Calu3 (cell line): ENCODE measurements at regions not wholly inside any gene's neighbourhood (a gene's known extent, or its start where the extent isn't known, plus 50 kb on each side); places are given as distances from the start of the nearest gene placed in this dataset.

ENCODE experiments used
- BruUV-seq: library from RNA; stranded (reverse); fragments of 400-500 nt; replicated peaks from 2 replicates; lab custom pipeline; 2021; lab: Mats Ljungman, UMichigan
- CTCF ChIA-PET: fragments of 300-600 bp; sonication (Branson Sonifier 250); formaldehyde crosslinking; loops from one replicate; lab custom pipeline; 2022; ENCODE audit warnings: antibody characterized with exemption; lab: Charles Lee
- DNase-seq: peaks from one replicate; pipeline ENCODE4 v3.0.0; 2022
- H3K27ac Mint-ChIP-seq: one replicate; pipeline ENCODE4 v1.8.0; 2022; ENCODE audit warnings: mixed read lengths; ENCODE audit not compliant: unreplicated experiment
- H3K27me3 Mint-ChIP-seq: one replicate; pipeline ENCODE4 v1.8.0; 2022; ENCODE audit warnings: mixed read lengths; ENCODE audit not compliant: unreplicated experiment
- H3K36me3 Mint-ChIP-seq: one replicate; pipeline ENCODE4 v1.8.0; 2022; ENCODE audit warnings: mild to moderate bottlenecking, moderate library complexity, mixed read lengths; ENCODE audit not compliant: insufficient read depth, unreplicated experiment
- H3K4me1 Mint-ChIP-seq: one replicate; pipeline ENCODE4 v1.8.0; 2022; ENCODE audit warnings: mild to moderate bottlenecking, low read depth, mixed read lengths; ENCODE audit not compliant: unreplicated experiment
- H3K4me3 Mint-ChIP-seq: one replicate; pipeline ENCODE4 v1.8.0; 2022; ENCODE audit warnings: mild to moderate bottlenecking, low read depth, moderate library complexity, mixed read lengths; ENCODE audit not compliant: unreplicated experiment
- H3K9me3 Mint-ChIP-seq: one replicate; pipeline ENCODE4 v1.8.0; 2022; ENCODE audit warnings: low read depth, mixed read lengths; ENCODE audit not compliant: unreplicated experiment
- intact Hi-C: fragments of 100-400 bp; cut with micrococcal nuclease; formaldehyde crosslinking; loops from one replicate; pipeline ENCODE4 v1.10.0; 2022; ENCODE audit not compliant: unreplicated experiment
- TF ChIP-seq, protein P1 (sequence below): fragments of 200-600 bp; IDR thresholded peaks from one replicate; pipeline ENCODE4 v1.8.0; 2022; ENCODE audit warnings: antibody characterized with exemption; ENCODE audit not compliant: unreplicated experiment

DNA sequence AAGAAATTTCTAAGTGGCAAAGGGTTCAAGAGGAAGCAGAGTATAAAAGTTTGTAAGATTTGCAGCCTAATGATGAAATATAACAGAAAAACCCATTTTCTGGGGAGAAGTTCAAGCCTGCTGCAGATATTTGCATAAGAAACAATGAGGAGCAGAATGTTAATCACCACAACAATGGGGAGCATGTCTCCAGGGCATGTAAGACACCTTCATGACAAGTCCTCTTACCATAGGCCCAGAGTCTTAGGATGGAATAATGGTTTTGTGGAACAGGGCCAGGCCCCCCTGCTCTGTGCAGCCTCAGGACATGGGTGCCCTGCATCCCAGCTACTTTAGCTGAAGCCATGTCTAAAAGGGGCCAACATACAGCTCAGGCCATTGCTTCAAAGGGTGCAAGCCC, 809.0 kb upstream of the SLITRK5 start:
- no peak for DNase-seq
- no TSS peak for BruUV-seq
- Mint-ChIP-seq H3K27ac (no peak overlapping the region), H3K27me3 (no peaks in the 10 kb centered on the region), H3K4me1 (no peaks in the 10 kb centered on the region), H3K4me3 (no peak overlapping the region), H3K9me3 (peaks cover 3% of the 10 kb centered on the region), H3K36me3 (no peaks in the 10 kb centered on the region)
- TF ChIP-seq, protein P1, sequence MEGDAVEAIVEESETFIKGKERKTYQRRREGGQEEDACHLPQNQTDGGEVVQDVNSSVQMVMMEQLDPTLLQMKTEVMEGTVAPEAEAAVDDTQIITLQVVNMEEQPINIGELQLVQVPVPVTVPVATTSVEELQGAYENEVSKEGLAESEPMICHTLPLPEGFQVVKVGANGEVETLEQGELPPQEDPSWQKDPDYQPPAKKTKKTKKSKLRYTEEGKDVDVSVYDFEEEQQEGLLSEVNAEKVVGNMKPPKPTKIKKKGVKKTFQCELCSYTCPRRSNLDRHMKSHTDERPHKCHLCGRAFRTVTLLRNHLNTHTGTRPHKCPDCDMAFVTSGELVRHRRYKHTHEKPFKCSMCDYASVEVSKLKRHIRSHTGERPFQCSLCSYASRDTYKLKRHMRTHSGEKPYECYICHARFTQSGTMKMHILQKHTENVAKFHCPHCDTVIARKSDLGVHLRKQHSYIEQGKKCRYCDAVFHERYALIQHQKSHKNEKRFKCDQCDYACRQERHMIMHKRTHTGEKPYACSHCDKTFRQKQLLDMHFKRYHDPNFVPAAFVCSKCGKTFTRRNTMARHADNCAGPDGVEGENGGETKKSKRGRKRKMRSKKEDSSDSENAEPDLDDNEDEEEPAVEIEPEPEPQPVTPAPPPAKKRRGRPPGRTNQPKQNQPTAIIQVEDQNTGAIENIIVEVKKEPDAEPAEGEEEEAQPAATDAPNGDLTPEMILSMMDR: no peak
- CTCF ChIA-PET: no interaction called here
- intact Hi-C loops: no loop called here

- no peak overlapping the region for H3K27ac Mint-ChIP-seq
- H3K36me3 Mint-ChIP-seq: no peaks in the 10 kb centered on the region
- DNase-seq: no peak
- no peaks in the 10 kb centered on the region for H3K27me3 Mint-ChIP-seq
- CTCF ChIA-PET: no interaction called here
- peaks cover 3% of the 10 kb centered on the region for H3K9me3 Mint-ChIP-seq
- H3K4me3 Mint-ChIP-seq: no peak overlapping the region
- BruUV-seq: no TSS peak
- intact Hi-C loops: no loop called here
- no peaks in the 10 kb centered on the region for H3K4me1 Mint-ChIP-seq
- TF ChIP-seq, protein P1: no peak
Measured at GRCh38 chr13:86864376-86864775, 806.8 kb upstream of the SLITRK5 start.

DNA sequence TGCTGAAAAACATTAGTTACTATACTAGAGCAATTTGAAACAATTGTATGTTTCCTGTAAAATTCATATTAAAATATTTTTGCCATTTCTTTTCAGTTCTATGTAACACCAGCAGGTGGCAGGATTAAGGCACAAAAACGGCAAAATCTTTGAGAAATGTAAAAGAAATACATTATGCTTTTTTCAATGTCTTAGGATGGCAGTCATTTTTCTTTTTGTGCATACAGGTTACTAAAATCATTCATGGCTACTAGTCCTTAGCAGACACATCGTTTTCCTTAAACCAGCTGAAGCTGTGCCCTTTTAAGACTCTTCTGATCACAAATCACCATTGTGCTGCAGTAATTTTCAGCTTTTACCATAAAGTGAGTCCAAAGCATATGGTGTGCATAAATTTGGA, 800.7 kb upstream of the SLITRK5 start:
- H3K9me3 Mint-ChIP-seq: no peaks in the 10 kb centered on the region
- peak; percentile 0 for DNase-seq
- H3K4me3 Mint-ChIP-seq: no peak overlapping the region
- intact Hi-C loops: loop anchor here (2.0 kb wide), 1 partner anchor 404 kb away; no protein-coding TSS in a partner anchor
- no peak overlapping the region for H3K27ac Mint-ChIP-seq
- BruUV-seq: no TSS peak
- no peaks in the 10 kb centered on the region for H3K27me3 Mint-ChIP-seq
- TF ChIP-seq, protein P1: no peak
- no peaks in the 10 kb centered on the region for H3K4me1 Mint-ChIP-seq
- H3K36me3 Mint-ChIP-seq: no peaks in the 10 kb centered on the region
- CTCF ChIA-PET: no interaction called here

- BruUV-seq: no TSS peak
- TF ChIP-seq, protein P1: no peak
- CTCF ChIA-PET: no interaction called here
- H3K9me3 Mint-ChIP-seq: no peaks in the 10 kb centered on the region
- no peak for DNase-seq
- no peaks in the 10 kb centered on the region for H3K36me3 Mint-ChIP-seq
- H3K27ac Mint-ChIP-seq: no peak overlapping the region
- no peak overlapping the region for H3K4me3 Mint-ChIP-seq
- intact Hi-C loops: no loop called here
- H3K27me3 Mint-ChIP-seq: no peaks in the 10 kb centered on the region
- H3K4me1 Mint-ChIP-seq: no peaks in the 10 kb centered on the region
Measured at GRCh38 chr13:86877441-86877840, 793.7 kb upstream of the SLITRK5 start.
